ENCODE measurements at regions not wholly inside any gene's neighbourhood (a gene's known extent, or its start where the extent isn't known, plus 50 kb on each side); places are given as distances from the start of the nearest gene placed in this dataset.
"Not testable (repeated sequence)": the region's sequence is repeated elsewhere in the genome, so short reads cannot be mapped to it uniquely, and the experiment has no call there.

GRCh38 chr5:2371419-2371710 is 380.1 kb downstream of the IRX2 start:
- DNase-seq: no peak

- no peak for DNase-seq
These were observed 380.7 kb downstream of the IRX2 start for GRCh38 chr5:2370626-2371418.

GRCh38 chr5:2369178-2369577 is 382.3 kb downstream of the IRX2 start:
- no peak for DNase-seq

- DNase-seq: no peak
These were observed 384.7 kb downstream of the IRX2 start for GRCh38 chr5:2366816-2367215.

- DNase-seq: no peak
These were observed 394.2 kb downstream of the IRX2 start for GRCh38 chr5:2357309-2357708.

- no peak for DNase-seq
These were observed 395.6 kb downstream of the IRX2 start for GRCh38 chr5:2355859-2356258.

- no peak for DNase-seq
These were observed 397.5 kb downstream of the IRX2 start for GRCh38 chr5:2353871-2354440.

- DNase-seq: no peak
These were observed 398.3 kb downstream of the IRX2 start for GRCh38 chr5:2353211-2353610.

- no peak for DNase-seq
These were observed 399.2 kb downstream of the IRX2 start for GRCh38 chr5:2352101-2352861.

- DNase-seq: not testable (repeated sequence)
These were observed 401.7 kb downstream of the IRX2 start for GRCh38 chr5:2349768-2350167.

- DNase-seq: no peak
These were observed 412.8 kb downstream of the IRX2 start for GRCh38 chr5:2338686-2339085.

- DNase-seq: no peak
These were observed 415.6 kb downstream of the IRX2 start for GRCh38 chr5:2335733-2336515.

GRCh38 chr5:2335125-2335732 is 416.2 kb downstream of the IRX2 start:
- no peak for DNase-seq

- DNase-seq: no peak
These were observed 416.8 kb downstream of the IRX2 start for GRCh38 chr5:2334719-2335118.

- DNase-seq: no peak
These were observed 418.2 kb downstream of the IRX2 start for GRCh38 chr5:2333291-2333690.

GRCh38 chr5:2332521-2332920 is 419.0 kb downstream of the IRX2 start:
- no peak for DNase-seq

GRCh38 chr5:2330325-2331130 is 420.9 kb downstream of the IRX2 start:
- no peak for DNase-seq

GRCh38 chr5:2329741-2330140 is 421.7 kb downstream of the IRX2 start:
- no peak for DNase-seq

GRCh38 chr5:2326601-2327000 is 424.9 kb downstream of the IRX2 start:
- DNase-seq: no peak

- no peak for DNase-seq
These were observed 426.7 kb downstream of the IRX2 start for GRCh38 chr5:2324788-2325187.

- DNase-seq: no peak
These were observed 430.9 kb downstream of the IRX2 start for GRCh38 chr5:2320611-2321010.

- no peak for DNase-seq
These were observed 433.9 kb downstream of the IRX2 start for GRCh38 chr5:2317540-2317939.

All from NCI-H1436 (cell line).